ENCODE measurements at regions not wholly inside any gene's neighbourhood (a gene's known extent, or its start where the extent isn't known, plus 50 kb on each side); places are given as distances from the start of the nearest gene placed in this dataset.

GRCh38 chr2:79355569-79355968, 157.3 kb upstream of the CTNNA2 start:
- DNase-seq (ENCODE audit: low read depth) = no peak

- DNase-seq (ENCODE audit: low read depth) = no peak
Observed at GRCh38 chr2:79327460-79327859, 167.9 kb upstream of the REG3A start.

- no peak for DNase-seq (ENCODE audit: low read depth)
Observed at GRCh38 chr2:79320871-79321270, 161.3 kb upstream of the REG3A start.

GRCh38 chr2:79294994-79295393, 135.4 kb upstream of the REG3A start:
- no peak for DNase-seq (ENCODE audit: low read depth)

GRCh38 chr2:79292958-79293315, 133.4 kb upstream of the REG3A start:
- DNase-seq (ENCODE audit: low read depth) = no peak

GRCh38 chr2:79292239-79292957, 132.8 kb upstream of the REG3A start:
- no peak for DNase-seq (ENCODE audit: low read depth)

GRCh38 chr2:79275863-79276262, 116.3 kb upstream of the REG3A start:
- no peak for DNase-seq (ENCODE audit: low read depth)

DNA sequence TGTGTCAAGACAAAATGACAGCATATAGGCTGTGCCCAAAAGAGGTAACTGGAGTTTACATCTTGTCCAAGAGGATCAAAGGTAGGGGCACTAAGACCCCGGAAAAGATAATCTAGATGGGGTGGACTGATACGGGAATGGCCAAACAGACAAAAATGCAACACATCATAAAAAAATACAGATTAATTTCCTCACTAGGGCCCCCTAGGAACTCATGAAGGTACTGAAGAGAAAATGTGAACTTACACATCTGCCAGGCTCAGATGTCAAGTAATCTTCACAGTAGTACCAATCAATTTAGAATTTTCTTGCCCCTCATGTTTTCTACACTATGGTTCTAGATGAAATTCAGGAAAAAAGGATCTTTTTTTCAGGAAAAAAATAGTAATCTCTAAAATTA, 115.6 kb upstream of the REG3A start:
- DNase-seq (ENCODE audit: low read depth) = no peak

GRCh38 chr2:79272616-79273015, 113.1 kb upstream of the REG3A start:
- no peak for DNase-seq (ENCODE audit: low read depth)

GRCh38 chr2:79271456-79271855, 111.9 kb upstream of the REG3A start:
- no peak for DNase-seq (ENCODE audit: low read depth)

GRCh38 chr2:79260848-79261247, 101.3 kb upstream of the REG3A start:
- DNase-seq (ENCODE audit: low read depth) = no peak

GRCh38 chr2:79259959-79260358, 100.4 kb upstream of the REG3A start:
- no peak for DNase-seq (ENCODE audit: low read depth)

GRCh38 chr2:79259296-79259695, 99.7 kb upstream of the REG3A start:
- DNase-seq (ENCODE audit: low read depth) = no peak

DNA sequence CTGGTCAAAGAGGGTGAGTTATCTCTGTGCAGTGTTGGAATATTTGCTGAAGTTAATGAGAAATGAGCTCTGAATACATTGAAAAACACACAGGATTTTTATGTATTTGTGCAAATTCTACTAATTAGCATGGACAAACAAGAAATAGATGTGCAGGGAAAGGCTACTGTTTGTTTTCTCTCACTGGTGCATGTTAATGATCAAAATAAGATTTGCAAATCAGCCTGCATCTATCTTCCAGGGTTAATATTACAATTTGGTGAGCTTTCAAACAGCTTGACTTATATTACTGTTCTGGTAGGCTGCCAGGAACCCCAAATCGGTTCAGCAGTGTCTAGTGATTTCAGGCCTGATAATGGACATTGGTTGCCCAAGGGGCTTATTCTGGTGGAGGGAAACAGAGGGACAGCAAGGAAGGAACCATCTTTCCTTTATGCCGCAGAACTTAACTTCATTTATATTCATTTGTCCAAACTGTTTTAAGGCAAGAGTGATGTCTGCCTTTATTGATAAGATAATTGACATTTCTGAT, 93.8 kb upstream of the REG3A start:
- DNase-seq (ENCODE audit: low read depth) = no peak

- no peak for DNase-seq (ENCODE audit: low read depth)
Observed at GRCh38 chr2:79250656-79251055, 91.1 kb upstream of the REG3A start.

- DNase-seq (ENCODE audit: low read depth) = no peak
Observed at GRCh38 chr2:79248776-79249175, 89.2 kb upstream of the REG3A start.

- no peak for DNase-seq (ENCODE audit: low read depth)
Observed at GRCh38 chr2:79235135-79235534, 75.6 kb upstream of the REG3A start.

GRCh38 chr2:79223539-79223938, 64.0 kb upstream of the REG3A start:
- DNase-seq (ENCODE audit: low read depth) = no peak

DNA sequence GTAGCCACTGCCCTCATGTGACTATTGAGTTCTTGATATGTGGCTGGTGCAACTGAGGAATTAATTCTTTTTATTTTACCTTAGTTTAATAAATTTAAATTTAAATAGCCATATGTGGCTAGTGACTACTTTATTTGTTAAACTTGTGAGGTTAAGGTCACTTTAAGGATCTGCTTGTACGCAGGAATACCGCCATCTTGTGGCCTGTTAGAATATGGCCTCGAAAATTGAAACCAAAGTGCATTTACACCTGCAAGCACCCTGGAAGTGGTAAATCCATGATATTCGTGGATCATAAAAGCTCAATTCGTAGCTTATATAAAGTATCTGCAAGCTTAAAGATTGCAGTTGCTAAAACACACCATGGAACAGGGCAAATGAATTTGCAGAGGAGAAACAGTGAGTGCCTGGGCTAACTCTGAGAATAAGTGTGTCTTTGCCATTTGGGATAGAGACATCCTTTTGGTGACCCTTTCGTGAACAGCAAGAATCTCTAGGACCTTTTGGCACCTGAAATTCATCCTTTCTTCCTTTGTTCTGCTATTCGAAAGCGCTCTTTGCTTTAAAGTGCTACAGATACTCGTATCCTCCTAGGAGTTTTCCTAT, 59.9 kb upstream of the REG3A start:
- peak; percentile 8 for DNase-seq (ENCODE audit: low read depth)

- DNase-seq (ENCODE audit: low read depth) = no peak
Observed at GRCh38 chr2:79210274-79210917, 50.8 kb upstream of the REG3A start.

Measured in GM04504 (cell line).